PFSK-1 (cell line): ENCODE measurements at regions not wholly inside any gene's neighbourhood (a gene's known extent, or its start where the extent isn't known, plus 50 kb on each side); places are given as distances from the start of the nearest gene placed in this dataset.

Experiments used
- POLR2AphosphoS5 ChIP-seq: IDR thresholded peaks from 2 replicates; pipeline ENCODE4 v1.6.1; 2012; ENCODE audit warnings: low read depth, mild to moderate bottlenecking, control low read depth, low read length, moderate library complexity
- SIN3A ChIP-seq: IDR thresholded peaks from 2 replicates; pipeline ENCODE4 v1.6.1; 2012; ENCODE audit warnings: mild to moderate bottlenecking, low read length, moderate library complexity, borderline replicate concordance; ENCODE audit not compliant: insufficient read depth
- TAF1 ChIP-seq: IDR thresholded peaks from 2 replicates; pipeline ENCODE4 v1.6.1; 2012; ENCODE audit warnings: low read length, control low read depth, borderline replicate concordance; ENCODE audit not compliant: insufficient read depth

DNA sequence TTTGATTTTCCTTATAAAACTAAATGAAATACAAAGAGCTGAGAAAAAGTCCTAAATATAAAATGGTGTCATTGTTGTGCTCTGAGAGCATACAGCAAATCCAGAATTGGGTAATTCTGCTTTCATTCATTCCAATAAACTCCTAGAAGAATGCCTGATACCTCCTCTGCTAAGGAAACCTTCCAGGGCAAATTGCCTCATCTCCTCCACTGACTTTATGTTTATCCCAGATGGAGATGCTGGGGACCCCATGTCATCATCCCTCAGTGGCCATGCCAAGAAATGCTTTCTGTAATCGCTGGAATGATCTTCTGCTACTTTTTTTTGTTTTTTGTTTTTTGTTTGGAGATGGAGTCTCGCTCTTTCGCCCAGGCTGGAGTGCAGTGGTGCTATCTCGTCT is 119.3 kb upstream of the PRKCQ start:
- TF ChIP-seq POLR2AphosphoS5 (no peak), TAF1 (no peak), SIN3A (no peak)
